HG03460 (cell line): ENCODE measurements at regions not wholly inside any gene's neighbourhood (a gene's known extent, or its start where the extent isn't known, plus 50 kb on each side); places are given as distances from the start of the nearest gene placed in this dataset.

Experiments
- ATAC-seq: cut with Tn5 transposase; IDR thresholded peaks from one replicate; pipeline ENCODE4 v1.9.1; 2021; ENCODE audit not compliant: unreplicated experiment

- no peak for ATAC-seq
Measured at GRCh38 chr2:18384242-18384641, 176.2 kb downstream of the RDH14 start.

DNA sequence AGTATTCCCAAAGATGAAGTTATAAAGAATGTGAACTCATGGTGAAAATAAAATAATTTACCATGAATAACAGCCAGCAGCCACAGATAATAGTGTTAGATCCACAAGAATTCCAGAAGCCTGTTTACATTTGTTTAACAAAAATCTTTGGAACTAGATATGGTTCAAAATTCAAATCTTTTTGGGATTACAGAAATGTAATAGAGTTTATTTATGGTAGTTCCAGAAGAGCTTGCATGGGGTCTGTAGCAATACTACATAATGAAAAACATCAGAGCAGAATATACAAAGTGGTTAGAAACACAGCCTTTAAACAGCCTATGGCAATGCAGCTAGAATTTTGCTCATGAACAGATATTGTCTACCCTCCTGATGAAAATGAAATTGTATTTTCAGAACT lies 179.1 kb downstream of the RDH14 start:
- ATAC-seq, result no peak

DNA sequence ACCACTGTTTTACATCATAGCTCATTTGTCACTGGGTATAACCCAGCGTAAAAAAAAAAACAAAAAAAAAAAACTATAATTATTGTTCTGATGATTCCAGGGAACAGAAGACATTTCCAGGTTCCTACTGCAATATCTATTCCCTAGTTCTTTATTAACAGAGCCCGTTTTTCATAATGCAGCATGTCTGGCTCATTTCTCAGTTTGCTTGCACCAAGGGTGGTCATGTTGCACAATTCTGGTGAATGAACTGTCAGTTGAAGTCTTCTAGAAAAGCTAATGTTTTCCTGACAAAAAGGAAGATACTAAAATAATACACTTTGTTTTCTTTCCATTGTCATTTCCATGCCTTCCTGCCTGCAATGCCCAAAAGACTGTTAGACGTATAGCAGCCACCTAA lies 180.1 kb downstream of the RDH14 start:
- no peak for ATAC-seq

DNA sequence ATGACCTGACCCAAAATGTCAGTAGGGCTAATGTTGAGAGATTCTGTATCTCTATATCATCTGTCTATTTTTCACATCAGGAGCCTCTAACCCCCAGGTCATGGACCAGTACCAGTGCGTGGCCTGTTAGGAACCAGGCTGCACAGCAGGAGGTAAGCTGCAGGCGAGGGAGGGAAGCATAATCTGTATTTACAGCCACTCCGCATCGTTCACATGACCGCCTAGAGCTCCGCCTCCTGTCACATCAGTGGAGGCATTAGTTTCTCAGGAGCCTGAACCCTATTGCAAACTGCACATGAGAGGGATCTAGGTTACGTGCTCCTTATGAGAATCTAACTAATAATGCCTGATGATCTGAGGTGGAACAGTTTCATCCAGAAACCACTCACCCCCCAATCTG lies 180.6 kb downstream of the RDH14 start:
- ATAC-seq, result no peak

DNA sequence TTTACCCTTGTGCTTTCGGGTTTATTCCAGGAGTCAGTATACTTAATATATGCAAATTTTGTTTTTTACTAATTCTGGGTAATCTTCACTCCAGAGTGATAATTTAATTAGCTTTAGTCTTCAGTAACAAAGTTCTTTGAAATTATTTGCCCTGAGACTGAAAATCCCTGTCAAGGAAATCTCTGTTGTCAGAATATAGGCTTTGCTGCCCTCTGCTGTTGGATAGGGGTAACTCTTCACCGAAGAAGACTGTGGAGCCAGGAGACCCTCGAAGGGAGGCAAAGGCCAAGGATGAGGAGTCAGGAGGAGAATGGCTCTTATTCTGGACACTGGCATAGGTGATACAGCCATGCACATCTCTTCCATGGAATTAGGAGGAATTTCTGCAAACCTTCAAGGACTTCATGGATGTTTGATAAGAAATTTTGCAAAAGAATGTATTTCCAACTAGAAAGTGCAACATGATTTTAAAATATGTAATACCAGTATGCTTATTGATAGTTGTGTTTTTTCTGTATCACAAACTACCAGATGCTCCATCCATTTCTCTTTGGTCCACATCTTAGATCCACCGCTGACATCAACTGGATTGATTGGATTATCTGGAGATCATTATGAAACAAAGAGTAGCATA lies 182.3 kb downstream of the RDH14 start:
- no peak for ATAC-seq

DNA sequence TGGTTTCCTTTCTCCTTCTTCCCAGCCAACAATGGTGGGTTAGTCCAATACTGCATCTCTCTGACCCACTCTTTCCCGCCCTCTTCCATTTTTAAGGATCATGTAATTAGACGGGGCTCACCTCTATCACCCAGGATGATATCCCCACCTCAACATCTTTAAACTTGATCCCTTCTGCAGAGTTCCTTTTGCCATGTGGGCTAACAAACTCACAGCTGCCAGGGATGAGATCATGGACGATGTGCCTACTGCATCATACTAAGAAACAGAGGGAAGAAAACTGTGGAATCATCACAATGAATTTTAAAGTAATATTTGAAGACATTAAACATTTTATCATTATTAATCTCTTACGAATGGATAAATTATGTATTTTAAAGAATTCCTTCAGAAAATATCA lies 183.5 kb downstream of the RDH14 start:
- ATAC-seq, result no peak

DNA sequence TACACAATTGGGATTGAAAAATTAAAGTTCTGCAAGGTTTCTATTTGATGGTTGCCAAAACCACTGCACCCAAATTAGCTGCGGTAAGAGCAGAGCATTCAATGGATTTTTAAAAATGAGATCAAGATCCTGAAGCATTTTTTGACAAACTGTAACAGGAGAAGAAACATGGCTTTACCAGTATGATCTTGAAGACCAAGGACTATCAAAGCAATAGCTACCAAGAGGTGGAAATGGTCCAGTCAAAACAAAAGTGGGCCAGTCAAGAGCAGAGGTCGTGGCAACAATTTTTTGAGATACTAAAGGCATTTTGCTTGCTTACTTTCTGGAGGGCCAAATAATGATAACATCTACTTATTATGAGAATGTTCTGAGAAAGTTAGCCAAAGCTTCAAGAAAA lies 186.8 kb downstream of the RDH14 start:
- ATAC-seq, result no peak

DNA sequence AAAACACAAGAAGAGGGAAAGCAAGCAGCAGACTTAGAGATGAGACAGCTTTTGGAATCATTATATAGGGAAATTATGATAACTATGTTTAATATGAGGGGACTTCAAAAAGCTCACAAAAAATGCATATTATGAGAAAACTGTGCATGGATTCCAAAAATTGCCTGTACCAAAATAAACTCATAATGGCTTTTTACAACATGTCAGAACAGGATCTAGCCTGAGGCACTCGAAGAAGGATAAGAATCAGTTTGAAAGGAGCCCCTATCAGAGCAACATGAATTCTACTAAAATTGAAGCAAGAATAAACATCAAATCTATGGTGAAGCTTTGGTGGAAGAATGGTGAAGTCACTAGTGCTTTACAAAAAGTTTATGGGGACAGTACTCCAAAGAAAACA lies 187.4 kb downstream of the RDH14 start:
- no peak for ATAC-seq

DNA sequence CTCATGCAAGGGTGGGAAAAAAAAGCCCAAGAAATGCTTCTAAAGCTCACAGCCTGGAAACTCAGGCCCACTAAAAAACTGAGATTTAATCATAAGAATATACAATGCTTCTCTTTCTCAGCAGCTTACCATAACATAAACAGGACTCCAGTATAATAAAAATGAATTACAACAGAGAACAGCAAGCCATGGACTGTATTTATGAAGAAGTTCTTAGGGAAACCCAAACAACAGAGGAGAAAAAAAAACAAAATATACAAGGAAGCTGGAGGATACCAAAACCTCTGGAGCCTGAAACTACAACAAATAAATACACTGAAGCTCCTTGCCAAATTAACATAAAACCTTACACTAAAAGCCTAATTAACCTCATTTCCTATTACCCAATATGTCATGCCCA lies 187.8 kb downstream of the RDH14 start:
- no peak for ATAC-seq

- no peak for ATAC-seq
Measured at GRCh38 chr2:18369760-18370159, 190.7 kb downstream of the RDH14 start.

DNA sequence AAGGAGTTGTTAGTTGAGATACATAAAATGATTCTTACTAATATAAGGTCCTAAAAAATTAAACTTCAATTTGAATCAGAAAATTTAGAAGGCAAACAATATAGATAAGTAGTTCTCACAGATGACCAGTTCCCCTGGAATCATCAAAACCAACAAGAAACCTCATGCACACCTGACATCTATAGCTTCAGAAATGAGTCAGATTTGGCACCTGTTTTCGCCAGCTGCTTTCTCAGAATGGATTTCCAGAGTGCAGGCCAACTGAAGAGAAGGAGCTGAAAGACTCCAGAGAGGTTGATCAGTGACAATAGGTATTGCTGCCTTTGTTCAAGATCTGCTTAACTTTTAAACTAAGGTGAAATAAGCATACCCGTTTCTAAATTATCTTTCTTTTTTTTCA lies 192.4 kb downstream of the RDH14 start:
- ATAC-seq, result no peak

DNA sequence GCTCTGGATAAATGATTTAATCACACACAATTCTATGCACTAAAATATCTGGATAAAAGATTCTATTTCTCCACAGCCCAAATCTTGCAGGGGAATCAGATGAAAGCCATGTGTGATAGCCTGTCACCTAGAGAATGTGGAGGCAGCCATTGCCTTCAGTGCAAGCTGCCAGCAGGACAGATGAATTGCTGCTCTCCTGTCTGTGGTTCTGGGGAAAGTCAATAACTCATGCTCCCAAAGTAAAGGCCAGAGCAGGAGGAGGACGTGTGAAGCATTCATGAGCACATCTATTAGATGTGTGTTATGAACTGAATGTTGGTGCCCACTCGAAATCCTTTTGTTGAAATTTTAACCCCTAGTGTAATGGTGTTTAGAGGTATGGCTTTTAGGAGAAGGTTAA lies 195.1 kb downstream of the RDH14 start:
- ATAC-seq, result no peak

- ATAC-seq, result no peak
Measured at GRCh38 chr2:18363348-18363747, 197.1 kb downstream of the RDH14 start.

DNA sequence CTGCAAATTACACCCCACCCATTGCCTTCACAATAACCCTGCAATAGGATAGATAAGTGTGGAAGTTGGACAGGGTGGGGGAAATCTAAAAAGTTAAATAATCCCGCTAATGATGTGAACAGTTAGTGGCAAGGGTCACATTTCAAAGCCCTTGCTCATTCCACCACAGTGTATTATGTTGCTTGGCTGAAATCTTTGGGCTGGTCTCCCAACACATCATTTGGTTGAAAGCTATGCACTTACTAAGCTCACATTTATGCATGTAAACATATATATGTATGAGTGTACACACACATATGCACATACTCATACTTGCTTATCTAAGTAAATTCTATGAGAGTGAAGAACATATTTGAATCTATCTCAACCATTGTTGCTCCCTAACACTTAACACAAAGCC lies 197.8 kb downstream of the RDH14 start:
- no peak for ATAC-seq

DNA sequence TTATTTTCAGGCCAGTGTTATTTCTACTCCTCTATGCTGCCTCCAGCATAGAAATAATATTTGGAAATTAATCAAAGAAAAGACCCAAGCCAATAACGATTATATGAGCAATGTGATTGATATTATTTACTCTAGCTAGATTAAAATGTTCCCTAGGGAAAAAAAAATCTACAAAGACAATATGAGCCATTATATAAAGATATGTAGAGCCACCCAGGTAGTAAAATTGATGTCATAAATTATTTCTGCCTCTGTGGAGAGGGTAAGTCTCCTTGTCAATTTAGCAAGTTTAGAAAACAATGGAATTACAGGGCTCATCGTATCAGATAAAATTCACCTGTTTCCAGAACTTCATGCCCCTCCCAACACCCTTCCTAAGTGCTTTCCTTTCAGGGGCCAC lies 202.9 kb downstream of the RDH14 start:
- ATAC-seq, result no peak

GRCh38 chr2:18356676-18357075 lies 203.8 kb downstream of the RDH14 start:
- ATAC-seq, result no peak

DNA sequence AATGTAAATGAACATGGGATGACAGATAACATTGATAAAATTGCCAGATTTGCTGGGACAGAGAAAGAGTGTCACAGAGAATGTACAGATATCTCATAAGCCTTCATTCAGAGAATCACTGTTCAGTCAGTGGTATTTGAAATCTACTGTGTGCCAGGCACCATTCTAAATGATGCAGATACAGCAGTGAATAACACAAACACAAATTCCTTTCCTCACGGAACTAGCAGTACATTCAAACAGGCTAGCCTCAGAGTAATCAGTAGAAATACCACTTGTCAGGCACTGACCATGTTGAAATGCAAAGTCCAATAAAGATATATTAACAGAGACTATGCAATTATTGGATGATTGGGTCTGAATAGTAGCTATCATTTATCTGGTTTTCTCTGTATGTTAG lies 211.0 kb downstream of the RDH14 start:
- no peak for ATAC-seq

- no peak for ATAC-seq
Measured at GRCh38 chr2:18346874-18347273, 213.6 kb downstream of the RDH14 start.

DNA sequence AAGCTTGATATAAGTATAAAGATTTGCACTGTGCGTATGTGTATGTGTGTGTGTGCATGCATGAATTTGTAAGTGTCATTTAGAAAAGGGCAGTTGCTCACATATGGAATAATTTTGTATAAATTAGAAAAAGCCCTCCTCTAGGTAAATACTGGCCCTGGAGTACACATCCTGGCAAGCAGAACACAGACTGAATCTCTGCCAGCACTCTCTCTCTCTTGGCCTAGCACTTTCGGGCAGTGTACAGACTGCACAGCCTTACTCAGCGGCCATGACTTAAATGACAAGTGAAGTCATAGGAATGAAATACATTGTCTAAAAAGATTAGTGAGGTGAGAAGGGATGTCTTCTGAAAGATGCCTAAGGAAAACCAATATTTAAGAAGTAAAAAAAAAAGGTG lies 214.1 kb downstream of the RDH14 start:
- no peak for ATAC-seq

DNA sequence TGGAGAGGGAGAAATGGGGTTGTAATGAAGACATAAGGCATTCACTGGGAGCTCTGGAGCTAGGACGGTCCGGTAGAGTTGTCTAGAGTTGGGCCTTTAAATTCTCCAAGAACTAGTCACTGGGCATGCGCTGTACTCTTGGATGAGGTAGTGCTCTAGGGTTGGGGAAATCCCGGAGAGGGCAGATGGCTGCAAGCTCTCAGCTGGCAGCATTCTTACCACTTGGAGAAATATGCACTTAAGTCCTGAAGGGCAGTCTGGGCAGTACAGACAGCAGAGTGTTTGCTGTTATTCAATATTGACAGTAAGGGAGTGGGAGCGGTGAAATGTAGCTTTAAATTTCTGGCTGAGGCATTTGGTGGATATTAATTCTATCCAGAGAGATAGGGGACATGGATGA lies 214.6 kb downstream of the RDH14 start:
- no peak for ATAC-seq

GRCh38 chr2:18342901-18343300 lies 217.6 kb downstream of the RDH14 start:
- no peak for ATAC-seq

- no peak for ATAC-seq
Measured at GRCh38 chr2:18339326-18339725, 221.1 kb downstream of the RDH14 start.

- no peak for ATAC-seq
Measured at GRCh38 chr2:18336975-18337374, 223.5 kb downstream of the RDH14 start.

GRCh38 chr2:18332477-18332876 lies 228.0 kb downstream of the RDH14 start:
- no peak for ATAC-seq
